Muscle of leg (tissue), 3 donors: ENCODE measurements at regions not wholly inside any gene's neighbourhood (a gene's known extent, or its start where the extent isn't known, plus 50 kb on each side); places are given as distances from the start of the nearest gene placed in this dataset.

ENCODE experiments used
- DNase-seq: peaks from one replicate; pipeline ENCODE4 v3.0.0; 2013
- H3K27ac ChIP-seq: one replicate; pipeline ENCODE4 v1.5.1; 2013; ENCODE audit warnings: mild to moderate bottlenecking, low read length, control low read depth
- H3K27me3 ChIP-seq: one replicate; pipeline ENCODE4 v1.6.1; 2013; ENCODE audit warnings: low read length; ENCODE audit not compliant: control insufficient read depth, insufficient read depth
- H3K36me3 ChIP-seq: one replicate; pipeline ENCODE4 v1.6.1; 2013; ENCODE audit warnings: low read length; ENCODE audit not compliant: control insufficient read depth, insufficient read depth
- H3K4me1 ChIP-seq: one replicate; pipeline ENCODE4 v1.6.1; 2013; ENCODE audit warnings: low read length; ENCODE audit not compliant: control insufficient read depth, insufficient read depth
- H3K4me3 ChIP-seq: one replicate; pipeline ENCODE4 v1.5.1; 2013; ENCODE audit warnings: low read length, control low read depth
- H3K9me3 ChIP-seq: replicated peaks from 2 replicates; pipeline ENCODE4 v1.6.1; 2013; ENCODE audit warnings: low read depth, low read length; ENCODE audit not compliant: control insufficient read depth
- WGBS: methylation state at CpG from one replicate; pipeline ENCODE4 v1.1.5; 2013; ENCODE audit warnings: missing lambda C conversion rate; ENCODE audit not compliant: insufficient coverage; 5-methylcytosine and 5-hydroxymethylcytosine counted together

DNA sequence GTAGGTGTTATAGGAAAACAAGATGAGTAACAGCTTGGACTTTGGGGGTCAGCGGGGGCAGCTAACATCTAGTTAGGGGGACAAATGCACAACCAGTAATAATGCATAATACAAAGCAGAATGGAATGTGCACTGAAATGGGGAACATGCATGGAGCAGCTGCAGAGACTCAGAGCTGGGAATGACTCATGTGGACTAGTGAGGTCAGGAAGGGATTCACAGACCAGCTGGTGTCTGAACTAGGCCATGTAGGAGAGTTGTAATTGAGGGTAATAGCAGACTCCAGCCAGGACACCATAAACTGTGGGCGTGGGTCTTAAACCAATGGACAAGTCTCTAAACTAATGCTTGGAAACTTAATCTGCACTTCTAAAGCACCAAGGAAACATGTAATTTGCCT lies 176.8 kb upstream of the ASIC2 start:
- Histone ChIP-seq H3K27me3 (no peaks in the 10 kb centered on the region), H3K27ac (peak overlapping the region; percentile 2), H3K4me1 (peaks cover 14% of the 10 kb centered on the region), H3K4me3 (no peak overlapping the region), H3K9me3 (no peaks in the 10 kb centered on the region), H3K36me3 (no peaks in the 10 kb centered on the region)
- peak; percentile 92 for DNase-seq
- WGBS = no CpG with 5 or more reads among the region's 2 CpGs

DNA sequence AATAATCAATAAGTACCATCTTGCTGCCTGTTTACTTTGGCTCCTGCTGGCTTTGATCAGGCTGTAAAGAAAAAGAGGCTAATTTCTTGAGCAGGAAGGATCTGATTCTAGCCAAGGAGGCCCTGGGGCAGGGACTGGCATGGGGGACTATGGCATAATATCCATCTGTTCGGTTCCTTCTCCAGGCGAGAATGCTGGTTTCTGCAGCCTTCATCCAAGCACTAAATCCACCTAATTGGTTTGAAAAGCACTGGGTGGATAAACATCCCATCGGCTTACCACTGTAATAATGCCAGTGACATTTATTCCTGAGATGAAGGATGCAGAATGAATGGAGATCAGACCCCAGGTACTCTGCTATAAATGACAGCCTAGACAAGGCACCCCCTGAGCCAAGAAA lies 180.0 kb upstream of the ASIC2 start:
- H3K36me3 ChIP-seq = no peaks in the 10 kb centered on the region
- H3K27ac ChIP-seq = no peak overlapping the region
- WGBS = no CpG with 5 or more reads among the region's 3 CpGs
- peaks cover 14% of the 10 kb centered on the region for H3K4me1 ChIP-seq
- H3K9me3 ChIP-seq = no peaks in the 10 kb centered on the region
- no peaks in the 10 kb centered on the region for H3K27me3 ChIP-seq
- no peak for DNase-seq
- no peak overlapping the region for H3K4me3 ChIP-seq

DNA sequence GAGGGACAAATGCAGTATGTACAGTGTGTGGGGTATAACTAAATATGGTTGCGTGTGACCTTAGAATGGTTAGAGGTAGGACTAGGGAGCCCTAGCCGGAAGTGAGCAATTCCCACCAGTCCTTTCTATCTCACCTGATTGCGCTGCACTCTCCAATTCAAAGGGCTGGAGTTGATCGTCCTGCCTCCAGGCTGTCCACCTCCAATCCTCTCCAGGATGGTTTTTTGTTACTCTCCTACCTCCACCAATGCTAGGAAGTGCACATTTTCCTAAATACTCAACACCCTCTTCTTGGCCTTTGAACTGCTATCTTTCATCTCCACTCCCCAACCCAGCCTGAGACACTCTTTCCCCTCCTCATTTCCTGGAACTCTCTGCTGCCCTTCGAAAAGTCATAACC lies 181.7 kb upstream of the ASIC2 start:
- peaks cover 4% of the 10 kb centered on the region for H3K4me1 ChIP-seq
- no peaks in the 10 kb centered on the region for H3K9me3 ChIP-seq
- DNase-seq = no peak
- no peak overlapping the region for H3K4me3 ChIP-seq
- no peaks in the 10 kb centered on the region for H3K36me3 ChIP-seq
- WGBS = 72% methylated on average over 4 of the region's 5 CpGs
- H3K27ac ChIP-seq = no peak overlapping the region
- H3K27me3 ChIP-seq = no peaks in the 10 kb centered on the region

DNA sequence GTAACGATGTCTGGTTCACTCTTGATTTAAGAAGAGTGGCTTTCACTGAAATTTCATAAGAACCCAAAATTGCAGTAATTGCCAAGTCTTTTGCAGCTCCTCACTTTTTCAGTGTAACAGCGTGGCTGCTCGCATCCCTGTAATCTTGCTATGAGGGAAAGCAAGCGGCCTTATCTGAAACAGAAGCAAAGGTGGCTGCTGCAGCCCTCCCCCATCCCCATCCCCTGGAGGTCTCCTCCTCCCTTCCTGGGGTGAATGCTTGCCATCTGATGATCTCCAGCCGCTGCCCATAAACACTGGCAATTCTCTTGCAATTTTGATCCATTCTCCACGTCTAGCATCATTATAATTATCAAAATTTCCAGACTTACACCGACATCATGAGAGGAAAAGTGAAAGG lies 182.5 kb upstream of the ASIC2 start:
- H3K27me3 ChIP-seq = no peaks in the 10 kb centered on the region
- no peaks in the 10 kb centered on the region for H3K4me1 ChIP-seq
- no peak overlapping the region for H3K4me3 ChIP-seq
- no peaks in the 10 kb centered on the region for H3K9me3 ChIP-seq
- DNase-seq = no peak
- no peaks in the 10 kb centered on the region for H3K36me3 ChIP-seq
- H3K27ac ChIP-seq = no peak overlapping the region
- 0% methylated on average over 1 of the region's 7 CpGs for WGBS

DNA sequence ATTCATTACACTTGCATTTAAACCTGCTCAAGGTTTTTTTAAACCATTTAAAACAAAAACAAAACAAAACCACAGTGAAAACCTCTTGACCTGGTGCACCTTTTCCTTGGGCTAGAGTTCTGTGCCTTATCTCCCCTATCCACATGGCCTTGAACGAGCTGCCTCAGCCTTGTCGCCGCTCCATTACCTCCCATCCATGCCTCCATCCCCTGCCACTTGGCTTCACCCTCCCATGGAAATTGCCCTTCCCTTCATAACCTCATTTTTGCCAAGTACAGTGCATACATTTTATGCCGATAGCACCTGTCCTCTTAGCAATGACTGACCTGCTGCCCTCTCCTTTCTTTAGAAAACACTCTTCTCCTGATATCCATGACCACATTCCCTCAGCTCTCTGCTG lies 188.6 kb upstream of the ASIC2 start:
- no peak overlapping the region for H3K27ac ChIP-seq
- no peaks in the 10 kb centered on the region for H3K4me1 ChIP-seq
- no peaks in the 10 kb centered on the region for H3K36me3 ChIP-seq
- no peak for DNase-seq
- WGBS = 91% methylated on average over 4 of the region's 4 CpGs
- no peak overlapping the region for H3K4me3 ChIP-seq
- H3K27me3 ChIP-seq = no peaks in the 10 kb centered on the region
- no peaks in the 10 kb centered on the region for H3K9me3 ChIP-seq

DNA sequence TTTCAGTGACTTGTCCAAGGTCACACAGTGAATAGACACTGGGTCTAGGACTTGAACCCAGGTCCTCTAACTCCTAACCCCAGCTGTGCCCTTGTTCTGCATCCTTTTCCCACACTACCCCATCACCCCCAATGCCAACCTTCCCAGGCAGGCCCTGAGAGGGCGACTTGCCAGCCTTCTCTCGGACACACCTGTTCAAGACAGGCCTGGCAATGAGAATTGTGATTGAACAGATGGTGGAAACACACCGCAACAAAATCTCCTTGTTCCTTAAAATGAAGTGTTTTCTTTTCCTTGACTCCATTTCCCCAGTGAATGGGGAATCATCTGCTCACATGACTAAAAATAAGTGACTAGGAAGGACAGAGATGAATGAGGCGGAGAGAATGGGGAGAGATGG lies 189.5 kb upstream of the ASIC2 start:
- Histone ChIP-seq H3K36me3 (no peaks in the 10 kb centered on the region), H3K27me3 (no peaks in the 10 kb centered on the region), H3K27ac (no peak overlapping the region), H3K4me3 (no peak overlapping the region), H3K4me1 (no peaks in the 10 kb centered on the region), H3K9me3 (no peaks in the 10 kb centered on the region)
- DNase-seq = no peak
- WGBS = 50% methylated on average over 1 of the region's 4 CpGs

DNA sequence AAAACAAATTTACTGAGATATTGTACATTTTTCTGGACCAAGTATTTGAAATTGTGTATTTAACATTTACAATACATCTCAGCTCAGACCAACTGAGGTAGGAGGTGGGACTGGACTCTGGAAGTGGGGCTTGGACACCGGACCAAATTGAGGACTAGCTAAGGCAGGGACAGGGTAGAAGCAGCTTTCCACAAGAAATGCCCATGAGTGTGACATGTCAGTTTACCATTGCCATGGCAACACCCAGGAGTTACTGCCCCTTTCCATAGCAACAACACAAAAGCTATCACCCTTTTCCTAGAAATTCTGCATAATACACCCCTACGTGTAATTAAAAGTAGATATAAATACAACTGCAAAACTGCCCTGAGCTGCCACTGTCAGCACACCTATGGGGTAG lies 191.5 kb upstream of the ASIC2 start:
- Histone ChIP-seq H3K4me1 (no peaks in the 10 kb centered on the region), H3K9me3 (no peaks in the 10 kb centered on the region), H3K4me3 (no peak overlapping the region), H3K27me3 (no peaks in the 10 kb centered on the region), H3K27ac (no peak overlapping the region), H3K36me3 (no peaks in the 10 kb centered on the region)
- no peak for DNase-seq
- WGBS = no CpG with 5 or more reads among the region's 2 CpGs

DNA sequence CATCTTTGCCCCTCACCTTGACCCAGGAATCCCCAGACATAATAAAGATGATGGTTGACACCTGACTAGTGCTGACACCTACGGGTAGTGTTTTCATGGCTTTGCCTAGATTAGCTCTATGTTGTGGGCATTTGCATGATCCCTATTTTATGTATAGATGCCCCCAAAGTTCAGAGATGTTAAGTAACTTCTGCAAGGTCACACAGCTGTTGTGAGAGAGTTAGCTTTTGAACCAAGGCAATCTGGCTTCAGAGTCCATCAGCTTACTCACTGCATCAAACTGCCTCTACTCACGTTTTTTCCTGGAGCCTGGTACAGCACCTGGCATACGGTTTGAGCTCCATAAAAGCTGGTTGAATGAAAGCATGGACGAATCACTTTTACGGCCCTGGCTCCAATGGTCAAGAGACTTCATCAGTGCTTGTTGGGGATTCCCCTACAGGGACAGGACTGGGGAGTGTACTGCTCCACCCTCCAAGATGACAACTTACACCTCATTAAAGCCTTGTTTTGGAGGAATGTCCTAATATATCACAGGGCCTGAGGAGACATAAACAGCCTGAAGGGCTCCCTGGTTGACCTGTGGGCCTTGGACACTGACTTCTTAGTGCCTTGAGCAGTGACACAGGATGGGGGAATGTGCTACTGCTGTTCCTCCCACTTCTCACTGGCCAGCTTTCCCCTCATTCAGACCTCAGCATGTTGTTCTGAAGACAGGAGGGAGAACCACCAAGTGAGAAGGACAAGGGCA lies 193.2 kb upstream of the ASIC2 start:
- Histone ChIP-seq H3K9me3 (no peaks in the 10 kb centered on the region), H3K4me3 (no peak overlapping the region), H3K4me1 (no peaks in the 10 kb centered on the region), H3K27me3 (no peaks in the 10 kb centered on the region), H3K36me3 (no peaks in the 10 kb centered on the region), H3K27ac (no peak overlapping the region)
- DNase-seq = no peak
- 31% methylated on average over 2 of the region's 5 CpGs for WGBS

DNA sequence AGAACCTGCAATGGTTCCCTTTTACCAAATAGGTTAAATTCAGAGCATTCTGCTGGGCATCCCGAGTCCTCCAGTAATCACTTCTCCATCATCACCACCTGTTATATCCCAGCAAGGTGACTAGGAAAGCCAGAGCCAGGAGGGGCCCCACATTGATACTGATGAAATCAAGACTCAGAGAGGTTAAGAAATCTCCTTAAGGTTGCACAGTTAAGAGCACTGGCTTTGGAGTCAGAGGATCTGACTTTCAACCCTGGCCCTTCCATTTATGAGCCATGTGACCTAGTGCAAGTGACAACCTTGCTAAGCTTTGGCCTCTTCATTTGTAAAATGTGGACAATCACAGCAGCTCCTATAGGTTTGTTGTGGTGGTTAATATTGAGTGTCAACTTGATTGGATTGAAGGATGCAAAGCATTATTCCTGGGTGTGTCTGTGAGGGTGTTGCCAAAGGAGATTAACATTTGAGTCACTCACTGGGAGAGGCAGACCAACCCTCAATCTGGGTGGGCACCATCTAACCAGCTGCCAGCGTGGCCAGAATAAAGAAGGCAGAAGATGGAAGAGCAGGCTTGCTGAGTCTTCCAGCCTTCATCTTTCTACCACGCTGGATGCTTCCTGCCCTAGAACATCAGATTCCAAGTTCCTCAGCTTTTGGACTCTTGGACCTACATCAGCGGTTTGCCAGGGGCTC lies 194.2 kb upstream of the ASIC2 start:
- no peak for DNase-seq
- Histone ChIP-seq H3K36me3 (no peaks in the 10 kb centered on the region), H3K4me3 (no peak overlapping the region), H3K27ac (no peak overlapping the region), H3K4me1 (no peaks in the 10 kb centered on the region), H3K27me3 (no peaks in the 10 kb centered on the region), H3K9me3 (no peaks in the 10 kb centered on the region)
- 78% methylated on average over 4 of the region's 4 CpGs for WGBS

DNA sequence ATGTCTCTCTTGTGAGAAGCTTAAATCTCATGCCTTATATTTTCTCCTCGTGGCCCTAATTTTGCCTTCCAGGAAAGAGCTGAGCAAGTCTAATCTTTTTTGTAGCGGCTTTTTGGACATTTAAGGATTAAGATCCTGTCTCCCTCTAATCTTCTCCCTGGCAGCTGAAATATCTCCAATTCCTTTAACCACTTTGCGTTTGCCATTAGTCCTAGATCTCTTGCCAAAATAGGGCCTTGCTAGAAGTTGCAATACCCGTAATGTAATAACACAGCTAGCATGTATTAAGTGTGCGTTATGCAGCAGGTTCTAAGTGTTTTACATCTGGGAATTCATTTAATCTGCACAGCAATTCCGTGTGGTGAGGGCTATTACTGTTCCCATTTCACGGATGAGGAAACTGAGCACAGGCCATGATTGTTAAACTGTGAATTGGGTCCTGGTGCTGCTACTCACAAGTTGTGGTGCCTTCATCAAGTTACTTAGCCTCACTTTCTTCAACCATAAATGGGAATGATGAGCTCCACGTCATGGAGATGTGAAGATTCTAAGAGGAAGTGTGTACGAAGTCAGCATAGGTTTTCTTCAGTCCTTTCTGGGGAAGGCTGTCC lies 198.9 kb upstream of the ASIC2 start:
- WGBS = 49% methylated on average over 3 of the region's 9 CpGs
- Histone ChIP-seq H3K9me3 (no peaks in the 10 kb centered on the region), H3K4me1 (no peaks in the 10 kb centered on the region), H3K36me3 (no peaks in the 10 kb centered on the region), H3K4me3 (no peak overlapping the region), H3K27ac (no peak overlapping the region), H3K27me3 (peaks cover 2% of the 10 kb centered on the region)
- DNase-seq = no peak
